Skin epidermis (tissue), 12 donors: ENCODE measurements at regions not wholly inside any gene's neighbourhood (a gene's known extent, or its start where the extent isn't known, plus 50 kb on each side); places are given as distances from the start of the nearest gene placed in this dataset.

Experiments used
- H3K27ac ChIP-seq, 21 experiments: fragments of 200-600 bp; sonication (generic) in 11 of 21; one replicate each; pipeline ENCODE4 v1.5.0; 2020; ENCODE audit warnings: mild to moderate bottlenecking in 3 of 21, inconsistent platforms in 2 of 21, moderate library complexity in 2 of 21
- H3K4me3 ChIP-seq, 7 experiments: fragments of 200-600 bp; sonication (generic) in 2 of 7; one replicate each; pipeline ENCODE4 v1.5.0; 2020; ENCODE audit warnings: inconsistent platforms in 2 of 7, mild to moderate bottlenecking in 2 of 7, moderate library complexity in 1 of 7

DNA sequence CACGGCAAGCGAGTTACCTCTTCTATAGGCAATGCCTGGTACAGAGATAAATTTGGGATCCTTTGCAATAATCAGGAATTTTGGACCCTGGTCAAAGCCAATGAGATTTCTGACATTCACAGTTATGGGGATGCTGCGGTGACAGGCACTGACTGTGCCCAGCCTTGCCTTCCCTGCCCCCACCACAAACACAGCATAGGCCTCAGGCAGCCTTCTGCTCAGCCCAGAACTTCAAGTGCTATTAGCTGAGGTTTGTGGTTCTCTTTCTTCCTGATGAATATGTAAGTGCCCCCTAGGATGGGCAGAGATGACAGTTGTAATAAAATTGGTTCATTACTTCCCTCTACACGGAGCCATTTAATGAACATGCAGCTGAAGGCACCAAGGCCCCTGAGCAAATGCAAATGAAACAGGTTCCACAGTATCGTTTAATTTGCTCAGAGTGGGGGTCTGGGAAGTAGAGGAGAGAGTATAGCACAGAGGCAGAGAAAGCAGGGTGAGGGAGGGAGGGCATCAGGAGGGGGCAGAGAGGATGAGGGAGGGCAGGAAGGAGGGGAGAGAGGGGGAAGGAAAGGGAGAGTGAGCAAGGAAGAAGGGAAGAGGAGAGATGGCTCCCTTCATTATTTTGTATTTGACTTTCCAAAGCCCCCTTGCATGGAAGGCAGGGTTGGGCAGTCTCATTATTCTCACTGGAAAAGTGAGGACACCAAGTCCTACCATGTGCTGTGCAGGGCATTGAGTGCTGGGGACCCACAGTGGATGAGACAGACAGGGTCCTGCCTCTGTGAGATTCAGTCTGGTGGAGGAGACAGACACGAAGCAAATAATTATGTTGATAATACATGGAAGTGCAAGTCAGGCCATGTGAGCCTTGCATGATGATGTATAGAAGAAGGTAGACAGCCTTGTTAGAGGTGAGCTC is 513.0 kb downstream of the PTPRU start:
- Histone ChIP-seq H3K27ac (no peak overlapping the region), H3K4me3 (no peak overlapping the region)

- Histone ChIP-seq H3K4me3 (no peak overlapping the region), H3K27ac (no peak overlapping the region)
Measured at GRCh38 chr1:29747196-29747595, 510.9 kb downstream of the PTPRU start.

DNA sequence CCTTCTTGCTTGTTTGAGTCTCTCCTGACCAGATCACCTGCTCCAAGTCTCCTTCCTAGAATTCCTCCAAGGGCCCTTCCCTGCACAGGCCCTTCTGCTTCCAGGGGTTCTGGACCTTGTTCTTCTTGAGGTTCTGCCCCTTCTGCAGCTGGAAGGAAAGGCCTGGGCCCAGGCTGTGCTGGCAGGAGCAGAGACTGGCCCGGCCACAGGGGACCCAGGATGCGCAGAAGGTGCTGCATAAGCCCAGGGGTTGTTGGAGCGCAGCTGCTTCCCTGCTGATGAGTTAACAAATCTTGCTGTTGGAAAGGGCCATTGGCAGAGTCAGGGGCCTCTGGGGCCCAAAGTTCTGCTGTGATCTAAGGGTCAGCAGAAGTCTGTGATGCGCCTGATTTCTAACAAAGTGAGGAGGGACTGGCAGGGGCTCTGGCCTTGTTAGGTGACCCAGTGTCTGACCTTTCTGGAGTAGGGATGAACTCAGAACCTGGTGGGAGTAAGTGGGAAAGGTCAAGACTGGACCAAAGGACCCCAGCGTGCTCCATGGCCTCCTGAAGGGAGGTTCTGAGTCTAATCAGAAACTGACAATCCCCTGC is 509.8 kb downstream of the PTPRU start:
- no peak overlapping the region for H3K4me3 ChIP-seq
- H3K27ac ChIP-seq: no peak overlapping the region

GRCh38 chr1:29744684-29745490 is 508.6 kb downstream of the PTPRU start:
- Histone ChIP-seq H3K4me3 (no peak overlapping the region), H3K27ac (no peak overlapping the region)

DNA sequence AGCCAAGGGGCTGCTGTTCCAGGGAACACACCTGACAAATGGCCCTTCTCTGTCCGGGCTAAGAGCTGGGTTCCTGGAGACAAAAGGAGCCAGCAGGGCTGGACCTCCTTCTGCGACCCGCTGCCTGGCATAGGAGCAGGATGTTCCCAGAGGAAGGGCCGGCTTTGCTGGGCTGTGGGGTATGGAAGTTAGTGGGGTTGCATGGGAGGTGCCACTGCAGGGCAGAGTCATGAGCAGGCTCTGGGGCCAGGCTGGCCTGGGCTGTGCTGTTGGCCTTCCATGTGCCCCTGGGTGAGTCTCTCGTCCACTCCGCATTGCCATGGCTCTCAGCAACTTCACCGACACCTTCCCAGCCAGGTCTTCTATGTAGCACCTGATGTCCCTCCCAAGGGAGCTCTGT is 507.6 kb downstream of the PTPRU start:
- no peak overlapping the region for H3K4me3 ChIP-seq

GRCh38 chr1:29743264-29743663 is 506.9 kb downstream of the PTPRU start:
- Histone ChIP-seq H3K27ac (no peak overlapping the region), H3K4me3 (no peak overlapping the region)

More for the DNA sequence above, 507.6 kb downstream of the PTPRU start:
- no peak overlapping the region for H3K27ac ChIP-seq

DNA sequence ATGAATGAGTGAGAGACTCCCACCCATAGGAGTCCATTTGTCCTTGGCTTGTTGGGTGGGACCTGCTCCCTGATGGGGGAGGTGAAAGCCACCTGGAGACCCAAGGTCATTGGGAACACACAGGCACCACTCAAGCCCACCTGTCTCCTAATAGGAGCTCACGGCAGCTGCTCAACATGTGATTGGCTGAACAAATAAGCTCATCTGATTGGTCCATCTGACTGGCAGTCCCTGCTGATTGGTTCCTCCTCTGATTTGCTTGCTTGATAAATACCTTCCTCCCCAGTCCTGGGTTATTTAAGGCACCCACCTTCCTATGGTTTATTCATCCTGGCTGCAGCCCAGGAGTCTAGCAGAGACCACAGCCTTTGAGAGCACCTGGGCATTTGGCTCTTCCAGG is 502.9 kb downstream of the PTPRU start:
- Histone ChIP-seq H3K4me3 (no peak overlapping the region), H3K27ac (no peak overlapping the region)

GRCh38 chr1:29736582-29737188 is 500.4 kb downstream of the PTPRU start:
- no peak overlapping the region for H3K4me3 ChIP-seq
- no peak overlapping the region for H3K27ac ChIP-seq

DNA sequence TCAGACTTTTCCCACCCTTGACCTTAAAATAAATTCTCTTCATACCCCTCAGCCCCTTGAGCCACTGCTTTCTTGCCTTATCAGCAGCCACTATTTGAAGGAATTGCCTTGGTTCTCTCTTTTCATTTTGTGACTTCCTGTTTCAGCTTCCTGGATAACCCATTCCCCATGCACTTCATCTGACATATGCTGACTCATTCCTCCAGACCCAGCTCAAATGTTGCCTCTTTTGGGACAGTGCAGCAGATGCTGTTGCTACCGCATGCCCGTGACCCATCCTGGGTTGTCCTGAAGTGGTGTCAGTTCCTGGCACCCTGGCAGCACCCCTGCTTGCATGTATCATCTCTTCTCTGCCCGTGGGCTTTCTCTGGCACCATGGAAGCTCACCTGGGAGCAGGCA is 496.1 kb downstream of the PTPRU start:
- Histone ChIP-seq H3K4me3 (no peak overlapping the region), H3K27ac (no peak overlapping the region)

DNA sequence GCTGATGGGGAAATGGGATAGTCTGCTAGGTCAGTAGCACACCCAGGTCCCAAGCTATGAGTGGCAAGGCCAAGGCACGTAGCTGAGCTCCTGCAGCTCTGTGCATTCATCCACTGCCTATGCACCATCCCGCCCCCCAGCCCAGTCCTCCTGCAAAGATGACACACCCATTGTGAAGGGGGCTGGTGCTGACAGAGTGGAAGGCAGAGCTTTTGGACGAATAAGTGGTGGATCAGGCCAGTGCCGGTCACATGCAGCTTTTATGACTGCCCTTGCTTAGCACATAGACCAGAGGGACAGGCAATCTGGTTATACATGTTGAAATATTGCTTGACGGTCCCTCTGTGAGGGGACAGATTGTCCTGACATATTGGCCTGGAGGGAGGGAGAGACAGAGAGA is 494.3 kb downstream of the PTPRU start:
- Histone ChIP-seq H3K4me3 (no peak overlapping the region), H3K27ac (no peak overlapping the region)

GRCh38 chr1:29729281-29729680 is 493.0 kb downstream of the PTPRU start:
- Histone ChIP-seq H3K27ac (no peak overlapping the region), H3K4me3 (no peak overlapping the region)

GRCh38 chr1:29728703-29729102 is 492.4 kb downstream of the PTPRU start:
- no peak overlapping the region for H3K4me3 ChIP-seq
- H3K27ac ChIP-seq: no peak overlapping the region

GRCh38 chr1:29725262-29725661 is 488.9 kb downstream of the PTPRU start:
- H3K27ac ChIP-seq: no peak overlapping the region
- H3K4me3 ChIP-seq: no peak overlapping the region

GRCh38 chr1:29722598-29722997 is 486.3 kb downstream of the PTPRU start:
- Histone ChIP-seq H3K4me3 (no peak overlapping the region), H3K27ac (no peak overlapping the region)

- H3K27ac ChIP-seq: no peak overlapping the region
Measured at GRCh38 chr1:29719253-29719652, 482.9 kb downstream of the PTPRU start.

GRCh38 chr1:29718791-29719190 is 482.5 kb downstream of the PTPRU start:
- no peak overlapping the region for H3K4me3 ChIP-seq
- no peak overlapping the region for H3K27ac ChIP-seq

More at GRCh38 chr1:29719253-29719652, 482.9 kb downstream of the PTPRU start:
- H3K4me3 ChIP-seq: no peak overlapping the region

DNA sequence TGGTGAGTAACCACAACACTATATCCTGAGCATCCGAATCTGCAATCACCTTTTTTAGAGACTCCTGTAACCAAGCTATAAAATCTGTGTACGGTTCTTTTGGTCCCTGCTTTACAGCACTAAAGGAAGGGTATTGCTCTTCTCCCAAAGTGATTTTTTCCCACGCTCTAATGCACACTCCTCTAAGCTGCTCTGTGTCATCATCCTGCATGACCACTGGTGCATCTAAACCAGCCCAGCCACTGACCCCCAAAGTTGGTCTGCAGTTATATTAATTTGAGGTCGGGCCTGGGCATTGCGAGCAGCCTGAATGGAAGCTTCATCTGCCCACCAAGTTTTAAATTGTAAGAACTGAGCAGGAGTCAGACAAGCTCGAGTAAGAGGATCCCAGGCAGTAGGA is 480.0 kb downstream of the PTPRU start:
- no peak overlapping the region for H3K27ac ChIP-seq
- H3K4me3 ChIP-seq: no peak overlapping the region

- no peak overlapping the region for H3K4me3 ChIP-seq
- no peak overlapping the region for H3K27ac ChIP-seq
Measured at GRCh38 chr1:29713857-29714256, 477.5 kb downstream of the PTPRU start.

DNA sequence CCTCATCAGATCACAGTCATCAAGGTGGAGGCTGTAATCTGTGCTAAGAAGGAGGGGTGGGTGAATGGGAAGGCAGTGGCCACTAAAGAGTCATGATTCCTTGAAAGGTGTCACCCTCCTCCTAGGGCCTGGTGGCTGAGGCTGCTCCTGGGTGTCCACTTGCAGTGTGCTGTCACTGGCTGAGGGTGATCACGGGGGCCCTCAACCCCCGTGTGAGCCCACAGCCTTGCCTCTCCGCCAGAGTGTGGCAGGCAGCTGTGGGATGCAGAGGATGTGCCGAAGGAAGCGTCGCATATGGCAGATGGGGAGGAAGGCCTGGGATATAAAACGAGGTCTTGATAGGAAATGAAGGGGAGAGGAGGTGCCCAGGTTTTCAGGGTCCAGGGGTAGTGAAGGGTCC is 476.5 kb downstream of the PTPRU start:
- peak overlapping the region in 8 of 21 experiments; percentile 16 to 83 (median 74) for H3K27ac ChIP-seq
- H3K4me3 ChIP-seq: no peak overlapping the region

- H3K27ac ChIP-seq: peak overlapping the region in 9 of 21 experiments; percentile 42 to 83 (median 74)
Measured at GRCh38 chr1:29712284-29712651, 475.9 kb downstream of the PTPRU start.

More at GRCh38 chr1:29712284-29712651, 475.9 kb downstream of the PTPRU start:
- no peak overlapping the region for H3K4me3 ChIP-seq
